ENCODE measurements at regions not wholly inside any gene's neighbourhood (a gene's known extent, or its start where the extent isn't known, plus 50 kb on each side); places are given as distances from the start of the nearest gene placed in this dataset.

GRCh38 chr3:11898611-11899325 lies 52.1 kb upstream of the TAMM41 start:
- TF ChIP-seq EZH2 (IDR thresholded peaks at IDR 0.05; ENCODE audit: borderline replicate concordance, insufficient read depth, low read depth, low read length, poor library complexity, severe bottlenecking) = no peak
- TF ChIP-seq, protein P1, sequence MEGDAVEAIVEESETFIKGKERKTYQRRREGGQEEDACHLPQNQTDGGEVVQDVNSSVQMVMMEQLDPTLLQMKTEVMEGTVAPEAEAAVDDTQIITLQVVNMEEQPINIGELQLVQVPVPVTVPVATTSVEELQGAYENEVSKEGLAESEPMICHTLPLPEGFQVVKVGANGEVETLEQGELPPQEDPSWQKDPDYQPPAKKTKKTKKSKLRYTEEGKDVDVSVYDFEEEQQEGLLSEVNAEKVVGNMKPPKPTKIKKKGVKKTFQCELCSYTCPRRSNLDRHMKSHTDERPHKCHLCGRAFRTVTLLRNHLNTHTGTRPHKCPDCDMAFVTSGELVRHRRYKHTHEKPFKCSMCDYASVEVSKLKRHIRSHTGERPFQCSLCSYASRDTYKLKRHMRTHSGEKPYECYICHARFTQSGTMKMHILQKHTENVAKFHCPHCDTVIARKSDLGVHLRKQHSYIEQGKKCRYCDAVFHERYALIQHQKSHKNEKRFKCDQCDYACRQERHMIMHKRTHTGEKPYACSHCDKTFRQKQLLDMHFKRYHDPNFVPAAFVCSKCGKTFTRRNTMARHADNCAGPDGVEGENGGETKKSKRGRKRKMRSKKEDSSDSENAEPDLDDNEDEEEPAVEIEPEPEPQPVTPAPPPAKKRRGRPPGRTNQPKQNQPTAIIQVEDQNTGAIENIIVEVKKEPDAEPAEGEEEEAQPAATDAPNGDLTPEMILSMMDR (IDR thresholded peaks at IDR 0.05) = no peak

Measured in B cell (primary cell).